PC-3 (cell line): ENCODE measurements at regions not wholly inside any gene's neighbourhood (a gene's known extent, or its start where the extent isn't known, plus 50 kb on each side); places are given as distances from the start of the nearest gene placed in this dataset.

Experiments
- ATAC-seq: fragments of 200-7000 bp; cut with Tn5 transposase; 2 replicates; pipeline ENCODE4 v1.9.1; 2020; ENCODE audit warnings: mild to moderate bottlenecking, moderate library complexity
- BruUV-seq: library from RNA; stranded (reverse); fragments of 400-500 nt; replicated peaks from 2 replicates; lab custom pipeline; 2021; lab: Mats Ljungman, UMichigan
- CTCF ChIA-PET: fragments of 300-600 bp; sonication (Branson Sonifier 250); formaldehyde crosslinking; loops from one replicate; lab custom pipeline; 2022; ENCODE audit warnings: antibody characterized with exemption; lab: Charles Lee
- POLR2A ChIA-PET: fragments of 300-600 bp; sonication (Branson Sonifier 250); formaldehyde crosslinking; loops from one replicate; lab custom pipeline; 2022; ENCODE audit warnings: antibody characterized with exemption; ENCODE audit not compliant: unreplicated experiment; lab: Charles Lee
- DNase-seq: peaks from one replicate; pipeline ENCODE4 v3.0.0-alpha.2; 2015
- H2AFZ ChIP-seq: fragments of 300-600 bp; sonication (generic); 2 replicates; pipeline ENCODE4 v1.6.0; 2016; ENCODE audit warnings: antibody characterized with exemption, low read length
- H3F3A ChIP-seq: fragments of 300-600 bp; sonication (generic); one replicate; pipeline ENCODE4 v1.6.0; 2017; ENCODE audit warnings: antibody characterized with exemption, low read length, control low read depth, mild to moderate bottlenecking; ENCODE audit not compliant: unreplicated experiment
- H3K27ac ChIP-seq: fragments of 300-600 bp; sonication (generic); 2 replicates; pipeline ENCODE4 v1.5.1; 2016; ENCODE audit warnings: mild to moderate bottlenecking, low read length
- H3K27me3 ChIP-seq: fragments of 300-600 bp; sonication (generic); 2 replicates; pipeline ENCODE4 v1.6.1; 2016; ENCODE audit warnings: low read length, mixed read lengths
- H3K36me3 ChIP-seq: fragments of 300-600 bp; sonication (generic); 2 replicates; pipeline ENCODE4 v1.6.1; 2016; ENCODE audit warnings: low read depth, mixed run types, low read length, mixed read lengths
- H3K4me1 ChIP-seq: fragments of 300-600 bp; sonication (generic); 2 replicates; pipeline ENCODE4 v1.5.1; 2016; ENCODE audit warnings: low read length; ENCODE audit not compliant: insufficient read depth
- H3K4me2 ChIP-seq: fragments of 300-600 bp; sonication (generic); 2 replicates; pipeline ENCODE4 v1.6.0; 2016; ENCODE audit warnings: low read length
- H3K4me3 ChIP-seq: fragments of 300-600 bp; sonication (generic); 2 replicates; pipeline ENCODE4 v1.5.1; 2016; ENCODE audit warnings: mild to moderate bottlenecking, low read length, mixed read lengths
- H3K79me2 ChIP-seq: fragments of 300-600 bp; sonication (generic); 2 replicates; pipeline ENCODE4 v1.6.1; 2017; ENCODE audit warnings: low read length, mixed read lengths
- H3K9ac ChIP-seq: fragments of 300-600 bp; sonication (generic); 2 replicates; pipeline ENCODE4 v1.6.0; 2016; ENCODE audit warnings: mild to moderate bottlenecking, low read length
- H3K9me2 ChIP-seq: fragments of 300-600 bp; sonication (generic); replicated peaks from 2 replicates; pipeline ENCODE4 v1.6.1; 2016; ENCODE audit warnings: mixed run types, low read length, mixed read lengths
- H3K9me3 ChIP-seq: fragments of 300-600 bp; sonication (generic); 2 replicates; pipeline ENCODE4 v1.6.1; 2016; ENCODE audit warnings: low read length, mixed read lengths
- H4K20me1 ChIP-seq: fragments of 300-600 bp; sonication (generic); 2 replicates; pipeline ENCODE4 v1.6.1; 2016; ENCODE audit warnings: low read length, mixed read lengths
- CTCF ChIP-seq: fragments of 300-600 bp; sonication (generic); conservative IDR thresholded peaks from 2 replicates; pipeline ENCODE4 v1.5.1; 2017; ENCODE audit warnings: antibody characterized with exemption, low read depth, mild to moderate bottlenecking, low read length
- EZH2 ChIP-seq: fragments of 300-600 bp; sonication (generic); IDR thresholded peaks from one replicate; pipeline ENCODE4 v1.6.1; 2017; ENCODE audit warnings: antibody characterized with exemption, mild to moderate bottlenecking, low read length; ENCODE audit not compliant: unreplicated experiment
- EZH2phosphoT487 ChIP-seq: fragments of 300-600 bp; sonication (generic); IDR thresholded peaks from 2 replicates; pipeline ENCODE4 v1.6.1; 2018; ENCODE audit warnings: mild to moderate bottlenecking, antibody characterized with exemption, low read length, borderline replicate concordance
- intact Hi-C: fragments of 100-400 bp; cut with micrococcal nuclease; formaldehyde crosslinking; loops from 2 replicates; pipeline ENCODE4 v1.9.0; 2023

- Histone ChIP-seq H3K9me2 (no peaks in the 10 kb centered on the region), H3K27me3 (no peaks in the 10 kb centered on the region), H3K9ac (no peak overlapping the region), H3K4me1 (no peaks in the 10 kb centered on the region), H3K4me2 (no peak overlapping the region), H3K9me3 (0 out of 2 replicates have a peak, but pooled peaks cover 11% of the 10 kb centered on the region), H3K79me2 (no peaks in the 10 kb centered on the region), H4K20me1 (no peaks in the 10 kb centered on the region), H3K4me3 (no peak overlapping the region), H2AFZ (no peak overlapping the region), H3F3A (no peaks in the 10 kb centered on the region), H3K36me3 (no peaks in the 10 kb centered on the region), H3K27ac (no peak overlapping the region)
- ChIA-PET POLR2A (no interaction called here), CTCF (no interaction called here)
- ATAC-seq: no peak
- intact Hi-C loops: no loop called here
- BruUV-seq: no TSS peak
- TF ChIP-seq CTCF (no peak), EZH2phosphoT487 (no peak), EZH2 (no peak)
- no peak for DNase-seq
Observed at GRCh38 chr3:3726549-3726948, 72.7 kb upstream of the LRRN1 start.

- CTCF ChIA-PET: no interaction called here
- H3K9me2 ChIP-seq: no peaks in the 10 kb centered on the region
Observed at GRCh38 chr3:3714572-3714971, 84.7 kb upstream of the LRRN1 start.

More at GRCh38 chr3:3714572-3714971, 84.7 kb upstream of the LRRN1 start:
- Histone ChIP-seq H3K9me3 (peaks cover 18% of the 10 kb centered on the region), H3K27ac (no peak overlapping the region), H3K4me1 (no peaks in the 10 kb centered on the region), H4K20me1 (no peaks in the 10 kb centered on the region), H3K36me3 (no peaks in the 10 kb centered on the region), H3K4me2 (no peak overlapping the region), H2AFZ (no peak overlapping the region), H3K9ac (no peak overlapping the region), H3K27me3 (no peaks in the 10 kb centered on the region), H3K4me3 (no peak overlapping the region), H3F3A (no peaks in the 10 kb centered on the region), H3K79me2 (no peaks in the 10 kb centered on the region)
- intact Hi-C loops: no loop called here
- TF ChIP-seq EZH2 (no peak), CTCF (no peak), EZH2phosphoT487 (no peak)
- no peak for ATAC-seq
- no TSS peak for BruUV-seq
- POLR2A ChIA-PET: no interaction called here
- DNase-seq: no peak
